Neural progenitor cell (in vitro differentiated cells): ENCODE measurements at regions not wholly inside any gene's neighbourhood (a gene's known extent, or its start where the extent isn't known, plus 50 kb on each side); places are given as distances from the start of the nearest gene placed in this dataset.

Experiments
- DNase-seq: peaks from one replicate; pipeline ENCODE4 v3.0.0-alpha.2; 2016; ENCODE audit warnings: low spot score
- H2AFZ ChIP-seq: fragments of 200-600 bp; sonication (generic); replicated peaks from 2 replicates; pipeline ENCODE4 v1.6.1; 2016; ENCODE audit warnings: antibody characterized with exemption
- H3F3A ChIP-seq: fragments of 200-600 bp; sonication (generic); 2 replicates; pipeline ENCODE4 v1.6.1; 2016; ENCODE audit warnings: antibody characterized with exemption, low read depth
- H3K27ac ChIP-seq: fragments of 200-600 bp; sonication (generic); 2 replicates; pipeline ENCODE4 v1.5.1; 2016; ENCODE audit warnings: mild to moderate bottlenecking
- H3K27me3 ChIP-seq: fragments of 200-600 bp; sonication (generic); 2 replicates; pipeline ENCODE4 v1.6.1; 2016; ENCODE audit warnings: mild to moderate bottlenecking, moderate library complexity
- H3K36me3 ChIP-seq: fragments of 200-600 bp; sonication (generic); 2 replicates; pipeline ENCODE4 v1.5.1; 2016
- H3K4me1 ChIP-seq: fragments of 200-600 bp; sonication (generic); 2 replicates; pipeline ENCODE4 v1.6.1; 2016; ENCODE audit warnings: mixed run types
- H3K4me2 ChIP-seq: fragments of 200-600 bp; sonication (generic); 2 replicates; pipeline ENCODE4 v1.6.1; 2016
- H3K4me3 ChIP-seq: fragments of 200-600 bp; sonication (generic); 2 replicates; pipeline ENCODE4 v1.5.1; 2016
- H3K79me2 ChIP-seq: fragments of 200-600 bp; sonication (generic); 2 replicates; pipeline ENCODE4 v1.6.1; 2016; ENCODE audit warnings: low read depth
- H3K9ac ChIP-seq: fragments of 200-600 bp; sonication (generic); 2 replicates; pipeline ENCODE4 v1.6.1; 2016
- H3K9me3 ChIP-seq: fragments of 200-600 bp; sonication (generic); 2 replicates; pipeline ENCODE4 v1.5.1; 2016; ENCODE audit warnings: low read depth
- H4K20me1 ChIP-seq: fragments of 200-600 bp; sonication (generic); 2 replicates; pipeline ENCODE4 v1.6.1; 2016; ENCODE audit warnings: low read depth
- H3K27ac Mint-ChIP-seq: 3 replicates; pipeline ENCODE4 v1.8.0; 2021; ENCODE audit warnings: mixed read lengths
- H3K27me3 Mint-ChIP-seq: 2 replicates; pipeline ENCODE4 v1.8.0; 2022; ENCODE audit warnings: low read depth, mild to moderate bottlenecking, inconsistent platforms, moderate library complexity, mixed read lengths; ENCODE audit not compliant: insufficient read depth
- H3K36me3 Mint-ChIP-seq: 3 replicates; pipeline ENCODE4 v1.8.0; 2021; ENCODE audit warnings: mixed read lengths
- H3K4me1 Mint-ChIP-seq: 3 replicates; pipeline ENCODE4 v1.8.0; 2021; ENCODE audit warnings: mixed read lengths
- H3K4me3 Mint-ChIP-seq: 3 replicates; pipeline ENCODE4 v1.8.0; 2021; ENCODE audit warnings: mild to moderate bottlenecking, moderate library complexity, mixed read lengths
- H3K9me3 Mint-ChIP-seq: 3 replicates; pipeline ENCODE4 v1.8.0; 2020; ENCODE audit warnings: mixed read lengths
- EZH2 ChIP-seq: fragments of 200-600 bp; sonication (generic); IDR thresholded peaks from 2 replicates; pipeline ENCODE4 v1.6.1; 2017; ENCODE audit warnings: antibody characterized with exemption, mild to moderate bottlenecking, moderate library complexity
- EZH2phosphoT487 ChIP-seq: fragments of 200-600 bp; sonication (generic); IDR thresholded peaks from 2 replicates; pipeline ENCODE4 v1.6.1; 2017; ENCODE audit warnings: antibody characterized with exemption
- TF ChIP-seq, protein P1 (sequence below): fragments of 200-600 bp; sonication (generic); IDR thresholded peaks from 2 replicates; pipeline ENCODE4 v1.5.1; 2017; ENCODE audit warnings: antibody characterized with exemption, mild to moderate bottlenecking

- Histone ChIP-seq H3K4me3 (no peak overlapping the region), H3K79me2 (no peaks in the 10 kb centered on the region), H3K4me2 (no peak overlapping the region), H3K27me3 (no peaks in the 10 kb centered on the region), H3K9me3 (no peaks in the 10 kb centered on the region), H3K4me1 (no peaks in the 10 kb centered on the region), H3K9ac (no peak overlapping the region), H3K36me3 (no peaks in the 10 kb centered on the region), H4K20me1 (no peaks in the 10 kb centered on the region), H3K27ac (no peak overlapping the region), H3F3A (no peaks in the 10 kb centered on the region), H2AFZ (peak overlapping the region; percentile 48)
- no peak for DNase-seq
- H3K4me1 Mint-ChIP-seq = no peaks in the 10 kb centered on the region
- H3K27me3 Mint-ChIP-seq = no peaks in the 10 kb centered on the region
- TF ChIP-seq, protein P1, sequence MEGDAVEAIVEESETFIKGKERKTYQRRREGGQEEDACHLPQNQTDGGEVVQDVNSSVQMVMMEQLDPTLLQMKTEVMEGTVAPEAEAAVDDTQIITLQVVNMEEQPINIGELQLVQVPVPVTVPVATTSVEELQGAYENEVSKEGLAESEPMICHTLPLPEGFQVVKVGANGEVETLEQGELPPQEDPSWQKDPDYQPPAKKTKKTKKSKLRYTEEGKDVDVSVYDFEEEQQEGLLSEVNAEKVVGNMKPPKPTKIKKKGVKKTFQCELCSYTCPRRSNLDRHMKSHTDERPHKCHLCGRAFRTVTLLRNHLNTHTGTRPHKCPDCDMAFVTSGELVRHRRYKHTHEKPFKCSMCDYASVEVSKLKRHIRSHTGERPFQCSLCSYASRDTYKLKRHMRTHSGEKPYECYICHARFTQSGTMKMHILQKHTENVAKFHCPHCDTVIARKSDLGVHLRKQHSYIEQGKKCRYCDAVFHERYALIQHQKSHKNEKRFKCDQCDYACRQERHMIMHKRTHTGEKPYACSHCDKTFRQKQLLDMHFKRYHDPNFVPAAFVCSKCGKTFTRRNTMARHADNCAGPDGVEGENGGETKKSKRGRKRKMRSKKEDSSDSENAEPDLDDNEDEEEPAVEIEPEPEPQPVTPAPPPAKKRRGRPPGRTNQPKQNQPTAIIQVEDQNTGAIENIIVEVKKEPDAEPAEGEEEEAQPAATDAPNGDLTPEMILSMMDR = no peak
- TF ChIP-seq EZH2 (no peak), EZH2phosphoT487 (no peak)
- H3K27ac Mint-ChIP-seq = no peak overlapping the region
- no peaks in the 10 kb centered on the region for H3K9me3 Mint-ChIP-seq
- peaks cover 13% of the 10 kb centered on the region for H3K36me3 Mint-ChIP-seq
- H3K4me3 Mint-ChIP-seq = no peak overlapping the region
These were observed 840.4 kb downstream of the USP25 start for GRCh38 chr21:16570171-16570570.

- Histone ChIP-seq H3K4me2 (no peak overlapping the region), H3K4me1 (no peaks in the 10 kb centered on the region), H3K27me3 (no peaks in the 10 kb centered on the region), H3K27ac (no peak overlapping the region), H3K79me2 (no peaks in the 10 kb centered on the region), H3K36me3 (no peaks in the 10 kb centered on the region), H3K4me3 (no peak overlapping the region), H3K9me3 (no peaks in the 10 kb centered on the region), H2AFZ (no peak overlapping the region), H3K9ac (no peak overlapping the region), H3F3A (no peaks in the 10 kb centered on the region), H4K20me1 (no peaks in the 10 kb centered on the region)
- H3K4me1 Mint-ChIP-seq = no peaks in the 10 kb centered on the region
- H3K4me3 Mint-ChIP-seq = no peak overlapping the region
- no peaks in the 10 kb centered on the region for H3K27me3 Mint-ChIP-seq
- no peak overlapping the region for H3K27ac Mint-ChIP-seq
- H3K36me3 Mint-ChIP-seq = peaks cover 13% of the 10 kb centered on the region
- TF ChIP-seq EZH2 (no peak), EZH2phosphoT487 (no peak)
- TF ChIP-seq, protein P1 = no peak
- H3K9me3 Mint-ChIP-seq = no peaks in the 10 kb centered on the region
- DNase-seq = no peak
These were observed 841.1 kb downstream of the USP25 start for GRCh38 chr21:16570856-16571255.

GRCh38 chr21:16571594-16571993 lies 841.8 kb downstream of the USP25 start:
- Histone ChIP-seq H3K27me3 (no peaks in the 10 kb centered on the region), H3K27ac (no peak overlapping the region), H3F3A (no peaks in the 10 kb centered on the region), H3K36me3 (no peaks in the 10 kb centered on the region), H3K9ac (no peak overlapping the region), H3K4me1 (no peaks in the 10 kb centered on the region), H4K20me1 (no peaks in the 10 kb centered on the region), H3K79me2 (no peaks in the 10 kb centered on the region), H2AFZ (no peak overlapping the region), H3K4me2 (no peak overlapping the region), H3K4me3 (no peak overlapping the region), H3K9me3 (no peaks in the 10 kb centered on the region)
- no peak for DNase-seq
- Mint-ChIP-seq H3K9me3 (no peaks in the 10 kb centered on the region), H3K27me3 (no peaks in the 10 kb centered on the region), H3K4me3 (no peak overlapping the region), H3K4me1 (no peaks in the 10 kb centered on the region), H3K27ac (no peak overlapping the region), H3K36me3 (peaks cover 13% of the 10 kb centered on the region)
- TF ChIP-seq EZH2phosphoT487 = no peak
- TF ChIP-seq EZH2 = no peak

- Histone ChIP-seq H3K27ac (no peak overlapping the region), H3K9ac (no peak overlapping the region), H2AFZ (no peak overlapping the region), H4K20me1 (no peaks in the 10 kb centered on the region), H3K79me2 (no peaks in the 10 kb centered on the region), H3K9me3 (no peaks in the 10 kb centered on the region), H3K27me3 (no peaks in the 10 kb centered on the region), H3K4me3 (no peak overlapping the region), H3K4me1 (no peaks in the 10 kb centered on the region), H3K4me2 (no peak overlapping the region), H3F3A (no peaks in the 10 kb centered on the region), H3K36me3 (no peaks in the 10 kb centered on the region)
- Mint-ChIP-seq H3K36me3 (peaks cover 13% of the 10 kb centered on the region), H3K27ac (no peak overlapping the region), H3K4me1 (no peaks in the 10 kb centered on the region), H3K27me3 (no peaks in the 10 kb centered on the region), H3K9me3 (no peaks in the 10 kb centered on the region), H3K4me3 (no peak overlapping the region)
- TF ChIP-seq EZH2 (no peak), EZH2phosphoT487 (no peak)
- TF ChIP-seq, protein P1 = no peak
- no peak for DNase-seq
These were observed 842.2 kb downstream of the USP25 start for GRCh38 chr21:16572032-16572431.
